Upper lobe of right lung (tissue), 1 donor: ENCODE measurements at regions not wholly inside any gene's neighbourhood (a gene's known extent, or its start where the extent isn't known, plus 50 kb on each side); places are given as distances from the start of the nearest gene placed in this dataset.

ENCODE experiments used
- ATAC-seq: fragments of 200-7000 bp; cut with Tn5 transposase; one replicate; pipeline ENCODE4 v1.9.1; 2020; ENCODE audit warnings: mild to moderate bottlenecking, moderate library complexity
- DNase-seq: peaks from one replicate; pipeline ENCODE4 v3.0.0-alpha.2; 2020
- H3K27ac ChIP-seq: fragments of 200-600 bp; one replicate; pipeline ENCODE4 v1.8.0; 2022
- H3K27me3 ChIP-seq: fragments of 200-600 bp; one replicate; pipeline ENCODE4 v1.8.0; 2022; ENCODE audit warnings: mild to moderate bottlenecking
- H3K36me3 ChIP-seq: fragments of 200-600 bp; one replicate; pipeline ENCODE4 v1.8.0; 2022
- H3K4me1 ChIP-seq: fragments of 200-600 bp; one replicate; pipeline ENCODE4 v1.8.0; 2022
- H3K4me3 ChIP-seq: fragments of 200-600 bp; one replicate; pipeline ENCODE4 v1.8.0; 2022; ENCODE audit warnings: mild to moderate bottlenecking
- H3K9me3 ChIP-seq: fragments of 200-600 bp; one replicate; pipeline ENCODE4 v1.8.0; 2022
- intact Hi-C: fragments of 100-400 bp; cut with DNase I; formaldehyde crosslinking; loops from one replicate; pipeline ENCODE4 v1.11.0; 2022
- TF ChIP-seq, protein P1 (sequence below): fragments of 200-600 bp; IDR thresholded peaks from one replicate; pipeline ENCODE4 v1.8.0; 2022; ENCODE audit warnings: antibody characterized with exemption
- donor health status: DM: no; HTN: yes; CAD: no; lungs with severe emphysema.

DNA sequence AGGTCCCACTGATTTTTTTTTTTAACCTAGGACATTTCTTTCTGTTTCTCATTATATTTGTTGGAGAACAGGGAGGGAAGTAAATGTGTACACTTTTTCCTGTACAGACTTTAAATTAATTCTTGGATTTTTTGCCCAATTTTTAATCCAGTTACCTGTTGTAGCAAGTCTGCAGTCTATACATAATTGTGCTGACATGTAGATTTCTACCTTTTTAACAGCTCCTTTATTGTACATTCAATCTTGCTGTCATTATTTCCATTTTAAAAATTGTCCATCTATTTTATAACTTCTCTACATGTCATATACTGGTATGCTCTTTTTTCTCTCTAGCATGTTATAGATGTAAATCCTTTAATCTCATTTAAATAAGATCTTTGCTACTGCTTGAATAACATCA lies 1838.7 kb upstream of the CDH9 start:
- H3K4me3 ChIP-seq, result no peak overlapping the region
- H3K9me3 ChIP-seq, result no peaks in the 10 kb centered on the region
- no peak for DNase-seq
- intact Hi-C loops, result no loop called here
- H3K27me3 ChIP-seq, result no peaks in the 10 kb centered on the region
- TF ChIP-seq, protein P1, sequence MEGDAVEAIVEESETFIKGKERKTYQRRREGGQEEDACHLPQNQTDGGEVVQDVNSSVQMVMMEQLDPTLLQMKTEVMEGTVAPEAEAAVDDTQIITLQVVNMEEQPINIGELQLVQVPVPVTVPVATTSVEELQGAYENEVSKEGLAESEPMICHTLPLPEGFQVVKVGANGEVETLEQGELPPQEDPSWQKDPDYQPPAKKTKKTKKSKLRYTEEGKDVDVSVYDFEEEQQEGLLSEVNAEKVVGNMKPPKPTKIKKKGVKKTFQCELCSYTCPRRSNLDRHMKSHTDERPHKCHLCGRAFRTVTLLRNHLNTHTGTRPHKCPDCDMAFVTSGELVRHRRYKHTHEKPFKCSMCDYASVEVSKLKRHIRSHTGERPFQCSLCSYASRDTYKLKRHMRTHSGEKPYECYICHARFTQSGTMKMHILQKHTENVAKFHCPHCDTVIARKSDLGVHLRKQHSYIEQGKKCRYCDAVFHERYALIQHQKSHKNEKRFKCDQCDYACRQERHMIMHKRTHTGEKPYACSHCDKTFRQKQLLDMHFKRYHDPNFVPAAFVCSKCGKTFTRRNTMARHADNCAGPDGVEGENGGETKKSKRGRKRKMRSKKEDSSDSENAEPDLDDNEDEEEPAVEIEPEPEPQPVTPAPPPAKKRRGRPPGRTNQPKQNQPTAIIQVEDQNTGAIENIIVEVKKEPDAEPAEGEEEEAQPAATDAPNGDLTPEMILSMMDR, result no peak
- H3K4me1 ChIP-seq, result no peaks in the 10 kb centered on the region
- no peak for ATAC-seq
- no peak overlapping the region for H3K27ac ChIP-seq
- H3K36me3 ChIP-seq, result no peaks in the 10 kb centered on the region

- ATAC-seq (no peak), DNase-seq (no peak)
- intact Hi-C loops, result no loop called here
- no peaks in the 10 kb centered on the region for H3K4me1 ChIP-seq
- H3K9me3 ChIP-seq, result no peaks in the 10 kb centered on the region
- TF ChIP-seq, protein P1, result no peak
- H3K4me3 ChIP-seq, result no peak overlapping the region
- no peaks in the 10 kb centered on the region for H3K36me3 ChIP-seq
- H3K27ac ChIP-seq, result no peak overlapping the region
- H3K27me3 ChIP-seq, result no peaks in the 10 kb centered on the region
Measured at GRCh38 chr5:28864006-28864405, 1825.6 kb upstream of the CDH9 start.

DNA sequence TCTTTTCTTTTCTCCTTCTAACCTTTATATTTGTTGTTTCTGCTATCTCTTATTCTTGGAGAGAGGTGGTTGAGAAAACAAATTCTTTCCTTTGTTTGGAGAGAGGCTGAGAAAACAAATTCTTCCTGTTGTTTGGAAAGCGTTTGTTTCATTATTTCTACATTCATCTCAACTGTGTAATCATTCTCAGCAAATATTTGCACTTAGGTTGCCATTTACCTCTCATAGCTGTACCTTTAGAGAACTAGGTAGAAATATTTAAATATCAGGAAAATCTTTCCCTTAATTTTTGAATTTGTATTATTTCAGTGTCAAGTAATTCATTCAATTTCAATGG lies 1824.4 kb upstream of the CDH9 start:
- no peaks in the 10 kb centered on the region for H3K9me3 ChIP-seq
- no peaks in the 10 kb centered on the region for H3K27me3 ChIP-seq
- DNase-seq (no peak), ATAC-seq (no peak)
- H3K36me3 ChIP-seq, result no peaks in the 10 kb centered on the region
- no peaks in the 10 kb centered on the region for H3K4me1 ChIP-seq
- no peak overlapping the region for H3K4me3 ChIP-seq
- intact Hi-C loops, result no loop called here
- TF ChIP-seq, protein P1, result no peak
- H3K27ac ChIP-seq, result no peak overlapping the region

DNA sequence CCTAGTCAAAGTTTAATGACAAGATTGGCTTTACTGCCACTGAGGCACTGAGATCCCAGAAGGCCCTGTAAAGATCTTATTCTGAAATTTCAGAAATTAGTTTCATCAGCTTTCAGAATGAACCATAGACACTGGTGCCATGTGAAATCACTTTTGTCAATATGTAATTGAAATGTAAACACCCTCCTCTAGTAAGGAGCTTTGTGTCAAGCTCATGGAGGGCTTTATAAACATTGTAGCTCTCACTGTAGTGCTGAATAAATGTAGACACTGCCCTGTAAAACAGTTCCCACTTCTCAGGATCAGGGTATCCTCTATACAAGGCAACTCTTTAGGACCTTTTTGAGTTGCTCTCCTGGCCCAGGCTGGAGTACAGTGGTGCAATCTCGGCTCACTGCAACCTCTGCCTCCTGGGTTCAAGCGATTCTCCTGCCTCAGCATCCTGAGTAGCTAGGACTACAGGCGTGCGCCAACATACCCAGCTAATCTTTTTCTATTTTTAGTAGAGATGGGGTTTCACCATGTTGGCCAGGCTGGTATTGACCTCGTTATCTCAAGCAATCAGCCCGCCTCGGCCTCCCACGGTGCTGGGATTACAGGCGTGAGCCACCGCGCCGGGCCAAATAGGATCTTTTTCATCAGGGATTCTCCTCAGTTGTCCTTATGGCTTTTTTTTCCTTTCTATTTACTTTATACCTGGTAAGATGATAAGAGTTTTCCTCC lies 1823.9 kb upstream of the CDH9 start:
- intact Hi-C loops, result no loop called here
- no peak overlapping the region for H3K4me3 ChIP-seq
- TF ChIP-seq, protein P1, result no peak
- H3K9me3 ChIP-seq, result no peaks in the 10 kb centered on the region
- peak; percentile 22 for ATAC-seq
- H3K36me3 ChIP-seq, result no peaks in the 10 kb centered on the region
- no peak for DNase-seq
- no peaks in the 10 kb centered on the region for H3K4me1 ChIP-seq
- no peaks in the 10 kb centered on the region for H3K27me3 ChIP-seq
- no peak overlapping the region for H3K27ac ChIP-seq

- Histone ChIP-seq H3K9me3 (no peaks in the 10 kb centered on the region), H3K27me3 (no peaks in the 10 kb centered on the region), H3K4me3 (no peak overlapping the region), H3K36me3 (no peaks in the 10 kb centered on the region), H3K4me1 (no peaks in the 10 kb centered on the region), H3K27ac (no peak overlapping the region)
- intact Hi-C loops, result no loop called here
- TF ChIP-seq, protein P1, result no peak
- ATAC-seq, result no peak
- DNase-seq, result no peak
Measured at GRCh38 chr5:28855626-28856025, 1817.2 kb upstream of the CDH9 start.
